ENCODE measurements at regions not wholly inside any gene's neighbourhood (a gene's known extent, or its start where the extent isn't known, plus 50 kb on each side); places are given as distances from the start of the nearest gene placed in this dataset.

DNA sequence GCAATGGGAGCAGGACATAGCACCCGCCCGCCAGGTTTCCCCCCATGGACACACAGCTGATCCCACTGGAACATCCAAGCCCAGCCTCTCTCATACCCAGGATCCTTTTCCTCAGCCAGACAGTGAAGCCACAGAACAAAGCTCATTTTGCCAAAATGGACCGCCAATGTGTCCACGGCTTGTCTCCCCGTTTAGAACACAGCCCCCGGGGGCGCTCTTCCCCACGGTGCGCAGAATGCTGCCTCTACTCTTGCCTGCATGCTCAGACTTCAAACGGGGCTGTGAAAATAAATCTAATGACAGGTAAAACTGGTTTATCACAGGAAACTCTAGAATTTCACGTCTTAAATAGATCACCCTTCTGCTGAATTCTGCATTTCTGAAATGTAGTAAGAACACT lies 548.5 kb upstream of the ID2 start:
- TF ChIP-seq, protein P1, sequence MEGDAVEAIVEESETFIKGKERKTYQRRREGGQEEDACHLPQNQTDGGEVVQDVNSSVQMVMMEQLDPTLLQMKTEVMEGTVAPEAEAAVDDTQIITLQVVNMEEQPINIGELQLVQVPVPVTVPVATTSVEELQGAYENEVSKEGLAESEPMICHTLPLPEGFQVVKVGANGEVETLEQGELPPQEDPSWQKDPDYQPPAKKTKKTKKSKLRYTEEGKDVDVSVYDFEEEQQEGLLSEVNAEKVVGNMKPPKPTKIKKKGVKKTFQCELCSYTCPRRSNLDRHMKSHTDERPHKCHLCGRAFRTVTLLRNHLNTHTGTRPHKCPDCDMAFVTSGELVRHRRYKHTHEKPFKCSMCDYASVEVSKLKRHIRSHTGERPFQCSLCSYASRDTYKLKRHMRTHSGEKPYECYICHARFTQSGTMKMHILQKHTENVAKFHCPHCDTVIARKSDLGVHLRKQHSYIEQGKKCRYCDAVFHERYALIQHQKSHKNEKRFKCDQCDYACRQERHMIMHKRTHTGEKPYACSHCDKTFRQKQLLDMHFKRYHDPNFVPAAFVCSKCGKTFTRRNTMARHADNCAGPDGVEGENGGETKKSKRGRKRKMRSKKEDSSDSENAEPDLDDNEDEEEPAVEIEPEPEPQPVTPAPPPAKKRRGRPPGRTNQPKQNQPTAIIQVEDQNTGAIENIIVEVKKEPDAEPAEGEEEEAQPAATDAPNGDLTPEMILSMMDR (conservative IDR thresholded peaks at IDR 0.05; ENCODE audit: low read length), result peak; percentile 35
- no peak for TF ChIP-seq EZH2phosphoT487 (IDR thresholded peaks at IDR 0.05; ENCODE audit: borderline replicate concordance)

Data from Loucy (cell line).